IMR-90 (cell line): ENCODE measurements at regions not wholly inside any gene's neighbourhood (a gene's known extent, or its start where the extent isn't known, plus 50 kb on each side); places are given as distances from the start of the nearest gene placed in this dataset.

ENCODE experiments used
- ATAC-seq: fragments of 200-7000 bp; cut with Tn5 transposase; 2 replicates; pipeline ENCODE4 v1.9.1; 2020; ENCODE audit warnings: low read depth, mild to moderate bottlenecking, moderate library complexity
- BruUV-seq: library from RNA; stranded (reverse); fragments of 400-500 nt; replicated peaks from 2 replicates; lab custom pipeline; 2021; lab: Mats Ljungman, UMichigan
- CTCF ChIA-PET: fragments of 300-600 bp; formaldehyde crosslinking; extraction: SDS; loops from one replicate; lab custom pipeline; 2021; ENCODE audit warnings: antibody characterized with exemption; lab: Yijun Ruan, JAX
- POLR2A ChIA-PET: fragments of 300-600 bp; sonication (Branson Sonifier 250); formaldehyde crosslinking; loops from one replicate; lab custom pipeline; 2022; ENCODE audit warnings: antibody characterized with exemption; ENCODE audit not compliant: unreplicated experiment; lab: Charles Lee
- DNase-seq: peaks from one replicate; pipeline ENCODE4 v3.0.0; 2013
- H2AFZ ChIP-seq: replicated peaks from 2 replicates; pipeline ENCODE3; 2013; ENCODE audit warnings: low read length, mild to moderate bottlenecking; ENCODE audit not compliant: poor library complexity
- H2AK5ac ChIP-seq: 2 replicates; pipeline ENCODE4 v1.6.1; 2013; ENCODE audit warnings: low read depth, low read length, inconsistent platforms
- H2AK9ac ChIP-seq: replicated peaks from 2 replicates; pipeline ENCODE3; 2013; ENCODE audit warnings: mild to moderate bottlenecking, low read depth, low read length, moderate library complexity; ENCODE audit not compliant: poor library complexity
- H2BK120ac ChIP-seq: 2 replicates; pipeline ENCODE4 v1.6.1; 2013; ENCODE audit warnings: low read depth, low read length, inconsistent platforms
- H2BK15ac ChIP-seq: 3 replicates; pipeline ENCODE4 v1.6.1; 2013; ENCODE audit warnings: low read depth, low read length, inconsistent platforms
- H2BK20ac ChIP-seq: 2 replicates; pipeline ENCODE4 v1.6.1; 2013; ENCODE audit warnings: low read depth, mild to moderate bottlenecking, inconsistent platforms, low read length, moderate library complexity
- H2BK5ac ChIP-seq: 2 replicates; pipeline ENCODE4 v1.6.1; 2013; ENCODE audit warnings: mild to moderate bottlenecking, low read depth, low read length, inconsistent platforms; ENCODE audit not compliant: poor library complexity, severe bottlenecking
- H3K14ac ChIP-seq: replicated peaks from 2 replicates; pipeline ENCODE4 v1.6.1; 2013; ENCODE audit warnings: low read depth, low read length, inconsistent platforms
- H3K18ac ChIP-seq: 2 replicates; pipeline ENCODE4 v1.6.1; 2013; ENCODE audit warnings: low read depth, low read length, control low read depth
- H3K23ac ChIP-seq: 2 replicates; pipeline ENCODE4 v1.6.1; 2013; ENCODE audit warnings: low read depth, low read length, inconsistent platforms
- H3K27ac ChIP-seq: 2 replicates; pipeline ENCODE4 v1.5.1; 2013; ENCODE audit warnings: mild to moderate bottlenecking, control low read depth, low read length; ENCODE audit not compliant: insufficient read depth
- H3K27me3 ChIP-seq: 2 replicates; pipeline ENCODE4 v1.6.1; 2013; ENCODE audit warnings: low read length; ENCODE audit not compliant: control insufficient read depth, insufficient read depth
- H3K36me3 ChIP-seq: 2 replicates; pipeline ENCODE4 v1.6.1; 2013; ENCODE audit warnings: low read length, mixed read lengths; ENCODE audit not compliant: control insufficient read depth, insufficient read depth
- H3K4ac ChIP-seq: 2 replicates; pipeline ENCODE4 v1.6.1; 2013; ENCODE audit warnings: low read depth, low read length, inconsistent platforms
- H3K4me1 ChIP-seq: 2 replicates; pipeline ENCODE4 v1.6.1; 2013; ENCODE audit warnings: low read length, mixed read lengths; ENCODE audit not compliant: control insufficient read depth, insufficient read depth
- H3K4me2 ChIP-seq: 2 replicates; pipeline ENCODE4 v1.6.1; 2013; ENCODE audit warnings: low read depth, mild to moderate bottlenecking, control low read depth, low read length, moderate library complexity
- H3K4me3 ChIP-seq: 2 replicates; pipeline ENCODE4 v1.5.1; 2013; ENCODE audit warnings: low read depth, mild to moderate bottlenecking, control low read depth, low read length, moderate library complexity; ENCODE audit not compliant: insufficient read depth
- H3K56ac ChIP-seq: 2 replicates; pipeline ENCODE4 v1.6.1; 2013; ENCODE audit warnings: low read length, inconsistent platforms; ENCODE audit not compliant: insufficient read depth; ENCODE audit errors: extremely low read depth
- H3K79me1 ChIP-seq, 2 experiments: 2 replicates each; pipeline ENCODE4 v1.6.1; 2013; ENCODE audit warnings: low read length in 2 of 2, inconsistent platforms in 1 of 2, low read depth in 1 of 2
- H3K9ac ChIP-seq: 2 replicates; pipeline ENCODE4 v1.6.1; 2013; ENCODE audit warnings: low read depth, low read length, control low read depth
- H3K9me1 ChIP-seq: 2 replicates; pipeline ENCODE4 v1.6.1; 2013; ENCODE audit warnings: low read length, inconsistent platforms; ENCODE audit not compliant: insufficient read depth
- H3K9me3 ChIP-seq: 2 replicates; pipeline ENCODE4 v1.6.1; 2013; ENCODE audit warnings: low read length; ENCODE audit not compliant: control insufficient read depth, insufficient read depth
- H4K20me1 ChIP-seq: 2 replicates; pipeline ENCODE4 v1.6.1; 2013; ENCODE audit warnings: low read length, inconsistent platforms; ENCODE audit not compliant: insufficient read depth
- H4K5ac ChIP-seq: 2 replicates; pipeline ENCODE4 v1.6.1; 2013; ENCODE audit warnings: mild to moderate bottlenecking, low read depth, low read length, control low read depth
- H4K8ac ChIP-seq, 2 experiments: 2 replicates each; pipeline ENCODE4 v1.6.1; 2013; ENCODE audit warnings: low read depth in 2 of 2, low read length in 2 of 2, control low read depth in 1 of 2, inconsistent platforms in 1 of 2
- H4K91ac ChIP-seq: 2 replicates; pipeline ENCODE4 v1.6.1; 2013; ENCODE audit warnings: low read depth, low read length, inconsistent platforms; ENCODE audit not compliant: insufficient read depth
- CEBPB ChIP-seq: IDR thresholded peaks from 2 replicates; pipeline ENCODE4 v1.6.1; 2012; ENCODE audit warnings: low read depth, low read length, improper control_type of control experiment
- ELK1 ChIP-seq: fragments of 150-350 bp; IDR thresholded peaks from 2 replicates; pipeline ENCODE4 v1.6.1; 2016; ENCODE audit warnings: low read depth, mild to moderate bottlenecking, low read length, moderate library complexity, borderline replicate concordance
- FOS ChIP-seq: fragments of 150-350 bp; IDR thresholded peaks from 2 replicates; pipeline ENCODE4 v1.6.1; 2016; ENCODE audit warnings: low read depth, low read length
- MAZ ChIP-seq: IDR thresholded peaks from 2 replicates; pipeline ENCODE4 v1.6.1; 2012; ENCODE audit warnings: low read depth, mild to moderate bottlenecking, low read length, improper control_type of control experiment, moderate library complexity, borderline replicate concordance
- POLR2A ChIP-seq: IDR thresholded peaks from 2 replicates; pipeline ENCODE4 v1.6.1; 2012; ENCODE audit warnings: mild to moderate bottlenecking, low read depth, low read length
- RAD21 ChIP-seq: IDR thresholded peaks from 2 replicates; pipeline ENCODE4 v1.6.1; 2012; ENCODE audit warnings: low read length, improper control_type of control experiment
- RCOR1 ChIP-seq: IDR thresholded peaks from 2 replicates; pipeline ENCODE4 v1.6.1; 2012; ENCODE audit warnings: mild to moderate bottlenecking, low read length, improper control_type of control experiment; ENCODE audit not compliant: insufficient replicate concordance
- RFX5 ChIP-seq: IDR thresholded peaks from 2 replicates; pipeline ENCODE4 v1.8.0; 2012; ENCODE audit warnings: low read depth, mild to moderate bottlenecking, low read length, moderate library complexity
- SMC3 ChIP-seq: fragments of 150-350 bp; IDR thresholded peaks from 2 replicates; pipeline ENCODE4 v1.6.1; 2016; ENCODE audit warnings: low read depth, mild to moderate bottlenecking, antibody characterized with exemption, low read length, moderate library complexity
- dilution Hi-C: fragments of 300-500 bp; cut with HindIII; formaldehyde crosslinking; loops from one replicate; pipeline ENCODE4 v1.14.3; 2018; ENCODE audit warnings: low sequenced_read_pairs; ENCODE audit not compliant: unreplicated experiment
- in situ Hi-C: fragments of 300-500 bp; cut with MboI; formaldehyde crosslinking; loops from 3 replicates; pipeline ENCODE4 v1.14.3; 2019; ENCODE audit warnings: low sequenced_read_pairs, inconsistent platforms, mixed read lengths
- intact Hi-C: fragments of 100-400 bp; cut with micrococcal nuclease; formaldehyde crosslinking; loops from 2 replicates; pipeline ENCODE4 v1.10.0; 2022

GRCh38 chr2:139080244-139080643, 300.1 kb upstream of the NXPH2 start:
- H2AK9ac ChIP-seq: no peak overlapping the region
- no peak for ATAC-seq
- no peak overlapping the region for H3K4ac ChIP-seq
- H3K27me3 ChIP-seq: no peaks in the 10 kb centered on the region
- no peak overlapping the region for H4K91ac ChIP-seq
- H2BK5ac ChIP-seq: no peak overlapping the region
- H3K4me3 ChIP-seq: no peak overlapping the region
- no peak overlapping the region for H3K4me2 ChIP-seq
- no peak overlapping the region for H3K9ac ChIP-seq
- no peaks in the 10 kb centered on the region for H4K20me1 ChIP-seq
- no peak overlapping the region for H2BK20ac ChIP-seq
- H2AFZ ChIP-seq: no peak overlapping the region
- intact Hi-C loops (no loop called here), in situ Hi-C loops (no loop called here), dilution Hi-C loops (no loop called here)
- no peaks in the 10 kb centered on the region for H3K9me1 ChIP-seq
- H4K8ac ChIP-seq: no peak overlapping the region
- H2BK15ac ChIP-seq: no peak overlapping the region
- H2BK120ac ChIP-seq: no peak overlapping the region
- no peak overlapping the region for H4K5ac ChIP-seq
- CTCF ChIA-PET: no interaction called here
- H2AK5ac ChIP-seq: no peak overlapping the region
- TF ChIP-seq FOS: no peak
- TF ChIP-seq RFX5: no peak
- no peak for TF ChIP-seq SMC3
- TF ChIP-seq POLR2A: no peak
- TF ChIP-seq RCOR1: no peak
- no peak for TF ChIP-seq CEBPB
- TF ChIP-seq RAD21: no peak
- no peak for TF ChIP-seq MAZ
- no peak for TF ChIP-seq ELK1
- H3K23ac ChIP-seq: no peak overlapping the region
- no TSS peak for BruUV-seq
- H3K36me3 ChIP-seq: no peaks in the 10 kb centered on the region
- no peaks in the 10 kb centered on the region for H3K4me1 ChIP-seq
- H3K9me3 ChIP-seq: peaks cover 6% of the 10 kb centered on the region
- no peaks in the 10 kb centered on the region for H3K79me1 ChIP-seq
- H3K56ac ChIP-seq: no peak overlapping the region
- POLR2A ChIA-PET: no interaction called here
- H3K27ac ChIP-seq: no peak overlapping the region
- no peak for DNase-seq
- no peak overlapping the region for H3K14ac ChIP-seq
- H3K18ac ChIP-seq: no peak overlapping the region
